Lower leg skin (tissue), 4 donors: ENCODE measurements at regions not wholly inside any gene's neighbourhood (a gene's known extent, or its start where the extent isn't known, plus 50 kb on each side); places are given as distances from the start of the nearest gene placed in this dataset.

Experiments
- DNase-seq, 2 donors: peaks; one replicate each; pipeline ENCODE4 v3.0.0-alpha.2; 2019; ENCODE audit warnings: low spot score in 2 of 2
- H3K4me3 ChIP-seq: fragments of 200-600 bp; sonication (generic); 2 replicates; pipeline ENCODE4 v1.5.1; 2017; ENCODE audit warnings: mild to moderate bottlenecking, low read depth; ENCODE audit not compliant: poor library complexity, severe bottlenecking
- CTCF ChIP-seq, 3 donors: fragments of 450-650 bp; IDR thresholded peaks; one replicate each; pipeline ENCODE4 v1.5.1; 2016; ENCODE audit warnings: antibody characterized with exemption in 3 of 3, mild to moderate bottlenecking in 3 of 3, moderate library complexity in 2 of 3
- POLR2A ChIP-seq, 2 donors: fragments of 450-650 bp; IDR thresholded peaks; one replicate each; pipeline ENCODE4 v1.6.1; 2016 to 2017; ENCODE audit warnings: antibody characterized with exemption in 2 of 2, mild to moderate bottlenecking in 1 of 2, moderate library complexity in 1 of 2
- WGBS, 2 donors: methylation state at CpG; one replicate each; pipeline ENCODE4 v1.1.5; 2018; 5-methylcytosine and 5-hydroxymethylcytosine counted together
- intact Hi-C: fragments of 100-400 bp; cut with DNase I; formaldehyde crosslinking; loops from one replicate; pipeline ENCODE4 v1.15.0; 2023; ENCODE audit warnings: low total_unique reads

GRCh38 chr2:58893656-58894351 is 652.7 kb upstream of the FANCL start:
- 49% methylated on average over 14 of the region's 14 CpGs for WGBS, 2 donors
- H3K4me3 ChIP-seq, result no peak overlapping the region
- DNase-seq, result no peak
- TF ChIP-seq POLR2A (IDR thresholded peaks at IDR 0.05) (no peak), CTCF (IDR thresholded peaks at IDR 0.05) (no peak)
- intact Hi-C loops, result loop anchor here (5.0 kb wide), 1 partner anchor 753 kb away; no protein-coding TSS in a partner anchor

GRCh38 chr2:58891828-58892377 is 650.8 kb upstream of the FANCL start:
- no peak for DNase-seq
- WGBS, 2 donors, result 89 to 91% methylated on average over 4 of the region's 4 CpGs
- no peak overlapping the region for H3K4me3 ChIP-seq
- TF ChIP-seq CTCF (IDR thresholded peaks at IDR 0.05), result no peak
- no peak for TF ChIP-seq POLR2A (IDR thresholded peaks at IDR 0.05)
- intact Hi-C loops, result loop anchor here (5.0 kb wide), 1 partner anchor 755 kb away; no protein-coding TSS in a partner anchor

- TF ChIP-seq CTCF (IDR thresholded peaks at IDR 0.05) (no peak), POLR2A (IDR thresholded peaks at IDR 0.05) (no peak)
- no peak for DNase-seq
- WGBS, 2 donors, result 53 to 65% methylated on average over 2 of the region's 2 CpGs
- intact Hi-C loops, result loop anchor here (5.0 kb wide), 1 partner anchor 756 kb away; no protein-coding TSS in a partner anchor
- no peak overlapping the region for H3K4me3 ChIP-seq
Observed at GRCh38 chr2:58890865-58891525, 649.9 kb upstream of the FANCL start.

- H3K4me3 ChIP-seq, result no peak overlapping the region
- WGBS, 2 donors, result 76 to 93% methylated on average over 1 of the region's 1 CpG
- TF ChIP-seq CTCF (IDR thresholded peaks at IDR 0.05) (no peak), POLR2A (IDR thresholded peaks at IDR 0.05) (no peak)
- no peak for DNase-seq
- intact Hi-C loops, result no loop called here
Observed at GRCh38 chr2:58886009-58886408, 644.9 kb upstream of the FANCL start.

- no peak for TF ChIP-seq POLR2A (IDR thresholded peaks at IDR 0.05)
- TF ChIP-seq CTCF (IDR thresholded peaks at IDR 0.05), result no peak
- H3K4me3 ChIP-seq, result no peak overlapping the region
- no peak for DNase-seq
- intact Hi-C loops, result no loop called here
- 90 to 91% methylated on average over 4 of the region's 4 CpGs for WGBS, 2 donors
Observed at GRCh38 chr2:58879834-58880233, 638.7 kb upstream of the FANCL start.
